ENCODE measurements at regions not wholly inside any gene's neighbourhood (a gene's known extent, or its start where the extent isn't known, plus 50 kb on each side); places are given as distances from the start of the nearest gene placed in this dataset.

- TF ChIP-seq, protein P1, sequence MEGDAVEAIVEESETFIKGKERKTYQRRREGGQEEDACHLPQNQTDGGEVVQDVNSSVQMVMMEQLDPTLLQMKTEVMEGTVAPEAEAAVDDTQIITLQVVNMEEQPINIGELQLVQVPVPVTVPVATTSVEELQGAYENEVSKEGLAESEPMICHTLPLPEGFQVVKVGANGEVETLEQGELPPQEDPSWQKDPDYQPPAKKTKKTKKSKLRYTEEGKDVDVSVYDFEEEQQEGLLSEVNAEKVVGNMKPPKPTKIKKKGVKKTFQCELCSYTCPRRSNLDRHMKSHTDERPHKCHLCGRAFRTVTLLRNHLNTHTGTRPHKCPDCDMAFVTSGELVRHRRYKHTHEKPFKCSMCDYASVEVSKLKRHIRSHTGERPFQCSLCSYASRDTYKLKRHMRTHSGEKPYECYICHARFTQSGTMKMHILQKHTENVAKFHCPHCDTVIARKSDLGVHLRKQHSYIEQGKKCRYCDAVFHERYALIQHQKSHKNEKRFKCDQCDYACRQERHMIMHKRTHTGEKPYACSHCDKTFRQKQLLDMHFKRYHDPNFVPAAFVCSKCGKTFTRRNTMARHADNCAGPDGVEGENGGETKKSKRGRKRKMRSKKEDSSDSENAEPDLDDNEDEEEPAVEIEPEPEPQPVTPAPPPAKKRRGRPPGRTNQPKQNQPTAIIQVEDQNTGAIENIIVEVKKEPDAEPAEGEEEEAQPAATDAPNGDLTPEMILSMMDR (IDR thresholded peaks at IDR 0.05; ENCODE audit: low read length): no peak
- no peak for TF ChIP-seq EZH2 (IDR thresholded peaks at IDR 0.05; ENCODE audit: borderline replicate concordance, low read length)
These were observed 425.4 kb downstream of the JRKL start for GRCh38 chr11:96815236-96815635.
